ENCODE measurements at regions not wholly inside any gene's neighbourhood (a gene's known extent, or its start where the extent isn't known, plus 50 kb on each side); places are given as distances from the start of the nearest gene placed in this dataset.
"Not testable (repeated sequence)": the region's sequence is repeated elsewhere in the genome, so short reads cannot be mapped to it uniquely, and the experiment has no call there.

GRCh38 chr18:1048032-1048431 lies 143.4 kb downstream of the ADCYAP1 start:
- DNase-seq = no peak

- DNase-seq = no peak
Measured at GRCh38 chr18:1049173-1049572, 144.5 kb downstream of the ADCYAP1 start.

- no peak for DNase-seq
Measured at GRCh38 chr18:1050012-1050657, 145.5 kb downstream of the ADCYAP1 start.

GRCh38 chr18:1052301-1052700 lies 147.6 kb downstream of the ADCYAP1 start:
- DNase-seq = no peak

GRCh38 chr18:1053331-1054315 lies 149.0 kb downstream of the ADCYAP1 start:
- no peak for DNase-seq

GRCh38 chr18:1056404-1056803 lies 151.7 kb downstream of the ADCYAP1 start:
- no peak for DNase-seq

GRCh38 chr18:1057367-1057766 lies 152.7 kb downstream of the ADCYAP1 start:
- DNase-seq = no peak

GRCh38 chr18:1062588-1062987 lies 157.9 kb downstream of the ADCYAP1 start:
- DNase-seq = no peak

- DNase-seq = no peak
Measured at GRCh38 chr18:1075322-1075721, 170.7 kb downstream of the ADCYAP1 start.

- DNase-seq = no peak
Measured at GRCh38 chr18:1075876-1076275, 171.2 kb downstream of the ADCYAP1 start.

GRCh38 chr18:1078301-1078700 lies 173.6 kb downstream of the ADCYAP1 start:
- no peak for DNase-seq

GRCh38 chr18:1083675-1084074 lies 179.0 kb downstream of the ADCYAP1 start:
- not testable (repeated sequence) for DNase-seq

- no peak for DNase-seq
Measured at GRCh38 chr18:1090758-1091157, 186.1 kb downstream of the ADCYAP1 start.

GRCh38 chr18:1092228-1092627 lies 187.6 kb downstream of the ADCYAP1 start:
- DNase-seq = no peak

GRCh38 chr18:1094409-1094808 lies 189.7 kb downstream of the ADCYAP1 start:
- DNase-seq = no peak

GRCh38 chr18:1097991-1098735 lies 193.5 kb downstream of the ADCYAP1 start:
- DNase-seq = not testable (repeated sequence)

- DNase-seq = no peak
Measured at GRCh38 chr18:1102848-1103247, 198.2 kb downstream of the ADCYAP1 start.

- DNase-seq = no peak
Measured at GRCh38 chr18:1103537-1103936, 198.9 kb downstream of the ADCYAP1 start.

- DNase-seq = no peak
Measured at GRCh38 chr18:1104181-1104881, 199.7 kb downstream of the ADCYAP1 start.

GRCh38 chr18:1124495-1124894 lies 219.8 kb downstream of the ADCYAP1 start:
- DNase-seq = no peak

GRCh38 chr18:1133541-1133940 lies 228.9 kb downstream of the ADCYAP1 start:
- no peak for DNase-seq

GRCh38 chr18:1147730-1148129 lies 243.1 kb downstream of the ADCYAP1 start:
- no peak for DNase-seq

GRCh38 chr18:1149709-1150108 lies 245.0 kb downstream of the ADCYAP1 start:
- no peak for DNase-seq

Measured in activated effector memory CD4-positive, alpha-beta T cell treated with Interleukin-2 at 50 U/mL for 16 hours (primary cell).